ENCODE measurements at regions not wholly inside any gene's neighbourhood (a gene's known extent, or its start where the extent isn't known, plus 50 kb on each side); places are given as distances from the start of the nearest gene placed in this dataset.
"Not testable (repeated sequence)": the region's sequence is repeated elsewhere in the genome, so short reads cannot be mapped to it uniquely, and the experiment has no call there.

DNA sequence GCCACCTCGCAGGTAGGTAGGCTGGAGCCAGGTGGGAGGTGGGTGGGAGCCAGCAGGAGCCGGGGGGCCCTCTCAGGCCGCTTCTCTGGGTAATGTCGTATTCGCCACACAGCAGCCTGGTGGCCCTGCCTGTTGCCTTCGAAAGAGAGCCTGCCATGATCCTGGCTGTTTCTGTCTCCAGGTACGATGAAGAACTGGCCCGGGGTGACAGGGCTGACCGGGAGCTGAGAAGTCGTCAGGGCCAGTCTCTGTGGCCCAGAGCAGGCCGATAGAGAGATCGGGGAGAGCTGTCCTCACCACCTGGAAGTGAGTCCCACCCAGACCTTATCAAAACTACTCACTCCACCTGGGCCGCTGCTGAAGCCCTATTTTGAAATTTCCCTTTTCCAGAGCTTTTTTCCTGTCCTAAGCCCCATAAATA is 123.9 kb upstream of the TPTE start:
- H3K27me3 ChIP-seq (ENCODE audit: control insufficient read depth, insufficient read depth, low read length); CTCF ChIA-PET; H3K4me1 ChIP-seq (ENCODE audit: control insufficient read depth, insufficient read depth, low read length); H3K36me3 ChIP-seq (ENCODE audit: control insufficient read depth, insufficient read depth, low read length); POLR2A ChIA-PET; BruUV-seq (replicated peaks); intact Hi-C loops (cut with micrococcal nuclease; ENCODE audit: unreplicated experiment); H3K27ac ChIP-seq (ENCODE audit: low read length); in situ Hi-C loops (cut with HindIII; ENCODE audit: low pct_unique_long_range_greater_than_20kb, low sequenced_read_pairs); H3K9me3 ChIP-seq (ENCODE audit: control insufficient read depth, insufficient read depth, low read depth, low read length); DNase-seq (ENCODE audit: low read depth, low spot score); H3K4me3 ChIP-seq (ENCODE audit: low read depth in 2 of 2, low read length in 2 of 2); ATAC-seq: not testable (repeated sequence)

DNA sequence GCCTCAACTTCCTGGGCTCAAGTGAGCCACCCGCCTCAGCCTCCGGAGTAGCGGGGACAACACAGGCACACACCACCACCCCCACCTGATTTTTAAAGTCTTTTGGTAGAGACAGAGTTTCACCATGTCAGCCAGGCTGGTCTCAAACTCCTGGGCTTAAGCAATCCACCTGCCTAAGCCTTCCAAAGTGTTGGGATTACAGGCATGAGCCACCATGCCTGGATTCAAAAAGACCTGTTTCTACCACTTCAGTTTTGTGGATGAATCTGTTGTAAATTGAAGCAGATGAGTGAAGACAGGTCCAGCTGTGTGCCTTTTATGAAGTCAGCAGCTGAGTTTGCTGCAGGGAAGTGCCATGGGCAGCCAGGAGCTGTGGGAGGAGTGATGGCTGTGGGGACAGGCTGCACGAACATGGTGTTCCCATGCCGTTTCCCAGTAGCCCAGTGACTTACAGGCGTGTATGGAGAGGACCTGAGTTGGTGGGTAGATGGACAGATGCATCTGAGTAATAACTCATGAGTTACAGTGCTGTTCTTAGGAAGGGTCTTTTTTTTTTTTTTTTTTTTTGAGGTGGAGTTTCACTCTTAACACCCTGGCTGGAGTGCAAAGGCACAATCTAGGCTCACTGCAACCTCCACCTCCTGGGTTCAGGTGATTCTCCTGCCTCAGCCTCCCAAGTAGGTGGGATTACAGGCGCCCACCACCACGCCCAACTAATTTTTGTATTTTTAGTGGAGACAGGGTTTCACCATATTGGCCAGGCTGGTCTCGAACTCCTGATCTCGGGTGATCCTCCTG is 122.5 kb upstream of the TPTE start:
- H3K9me3 ChIP-seq (ENCODE audit: control insufficient read depth, insufficient read depth, low read depth, low read length); in situ Hi-C loops (cut with HindIII; ENCODE audit: low pct_unique_long_range_greater_than_20kb, low sequenced_read_pairs): not testable (repeated sequence)

DNA sequence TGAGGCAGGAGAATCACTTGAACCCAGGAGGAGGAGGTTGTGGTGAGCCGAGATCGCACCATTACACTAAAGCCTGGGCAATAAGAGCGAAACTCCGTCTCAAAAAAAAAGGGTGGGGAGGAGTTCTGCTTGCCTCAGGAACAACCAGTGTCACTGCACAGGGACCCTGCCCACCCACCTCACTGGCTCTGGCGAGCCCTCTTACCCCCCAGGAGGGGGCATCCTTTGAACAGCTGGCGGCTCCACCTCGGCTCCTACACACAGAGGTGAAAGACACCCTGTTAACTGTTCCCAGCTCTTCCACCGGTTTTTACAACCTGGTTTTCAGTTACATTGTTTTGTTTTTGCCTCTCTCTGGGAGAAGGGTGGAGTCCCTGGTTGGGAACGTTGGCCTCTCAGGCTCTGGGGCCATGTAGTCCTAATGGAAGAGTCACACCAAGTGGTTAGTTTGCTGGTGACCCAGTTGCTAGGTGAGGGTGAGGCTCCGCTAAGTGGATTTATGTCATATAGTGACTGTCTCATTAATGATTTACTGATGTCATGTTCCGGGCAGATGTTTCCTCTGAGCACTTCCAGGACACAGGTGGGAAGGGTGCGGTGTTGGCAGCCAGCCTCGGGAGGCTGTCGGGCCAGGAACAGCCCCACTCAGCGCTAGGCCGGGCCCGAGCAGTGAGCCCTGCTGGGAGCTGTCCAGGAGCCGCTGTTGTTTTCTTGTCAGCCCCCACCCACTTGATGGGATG is 120.6 kb upstream of the TPTE start:
- H3K4me3 ChIP-seq (ENCODE audit: low read depth in 2 of 2, low read length in 2 of 2); CTCF ChIA-PET; H3K27ac ChIP-seq (ENCODE audit: low read length); intact Hi-C loops (cut with micrococcal nuclease; ENCODE audit: unreplicated experiment); DNase-seq (ENCODE audit: low read depth, low spot score); H3K4me1 ChIP-seq (ENCODE audit: control insufficient read depth, insufficient read depth, low read length); H3K27me3 ChIP-seq (ENCODE audit: control insufficient read depth, insufficient read depth, low read length); POLR2A ChIA-PET; ATAC-seq; BruUV-seq (replicated peaks); H3K9me3 ChIP-seq (ENCODE audit: control insufficient read depth, insufficient read depth, low read depth, low read length); H3K36me3 ChIP-seq (ENCODE audit: control insufficient read depth, insufficient read depth, low read length); in situ Hi-C loops (cut with HindIII; ENCODE audit: low pct_unique_long_range_greater_than_20kb, low sequenced_read_pairs): not testable (repeated sequence)

More for the DNA sequence above, 122.5 kb upstream of the TPTE start:
- POLR2A ChIA-PET; H3K4me1 ChIP-seq (ENCODE audit: control insufficient read depth, insufficient read depth, low read length); H3K36me3 ChIP-seq (ENCODE audit: control insufficient read depth, insufficient read depth, low read length); ATAC-seq; BruUV-seq (replicated peaks); H3K4me3 ChIP-seq (ENCODE audit: low read depth in 2 of 2, low read length in 2 of 2); DNase-seq (ENCODE audit: low read depth, low spot score); CTCF ChIA-PET; H3K27me3 ChIP-seq (ENCODE audit: control insufficient read depth, insufficient read depth, low read length); H3K27ac ChIP-seq (ENCODE audit: low read length); intact Hi-C loops (cut with micrococcal nuclease; ENCODE audit: unreplicated experiment): not testable (repeated sequence)

DNA sequence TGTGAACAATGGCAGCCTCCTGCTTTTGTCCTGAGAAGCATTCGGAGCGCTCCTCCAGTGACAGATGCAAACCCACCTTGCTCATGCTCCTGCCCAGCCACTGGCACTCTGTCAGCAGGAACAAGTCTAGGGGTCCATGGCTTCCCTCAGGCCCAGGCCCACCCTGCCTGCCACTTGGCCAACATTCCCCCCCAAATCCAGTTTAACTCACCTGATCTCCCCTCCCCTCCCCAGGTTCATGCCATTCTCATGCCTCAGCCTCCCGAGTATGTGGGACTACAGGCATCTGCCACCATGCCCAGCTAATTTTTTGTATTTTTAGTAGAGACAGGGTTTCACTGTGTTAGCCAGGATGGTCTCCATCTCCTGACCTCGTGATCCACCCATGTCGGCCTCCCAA is 118.9 kb upstream of the TPTE start:
- BruUV-seq (replicated peaks); intact Hi-C loops (cut with micrococcal nuclease; ENCODE audit: unreplicated experiment); H3K27me3 ChIP-seq (ENCODE audit: control insufficient read depth, insufficient read depth, low read length); in situ Hi-C loops (cut with HindIII; ENCODE audit: low pct_unique_long_range_greater_than_20kb, low sequenced_read_pairs); H3K9me3 ChIP-seq (ENCODE audit: control insufficient read depth, insufficient read depth, low read depth, low read length); H3K27ac ChIP-seq (ENCODE audit: low read length); POLR2A ChIA-PET; DNase-seq (ENCODE audit: low read depth, low spot score); H3K4me1 ChIP-seq (ENCODE audit: control insufficient read depth, insufficient read depth, low read length); H3K4me3 ChIP-seq (ENCODE audit: low read depth in 2 of 2, low read length in 2 of 2); CTCF ChIA-PET; ATAC-seq; H3K36me3 ChIP-seq (ENCODE audit: control insufficient read depth, insufficient read depth, low read length): not testable (repeated sequence)

DNA sequence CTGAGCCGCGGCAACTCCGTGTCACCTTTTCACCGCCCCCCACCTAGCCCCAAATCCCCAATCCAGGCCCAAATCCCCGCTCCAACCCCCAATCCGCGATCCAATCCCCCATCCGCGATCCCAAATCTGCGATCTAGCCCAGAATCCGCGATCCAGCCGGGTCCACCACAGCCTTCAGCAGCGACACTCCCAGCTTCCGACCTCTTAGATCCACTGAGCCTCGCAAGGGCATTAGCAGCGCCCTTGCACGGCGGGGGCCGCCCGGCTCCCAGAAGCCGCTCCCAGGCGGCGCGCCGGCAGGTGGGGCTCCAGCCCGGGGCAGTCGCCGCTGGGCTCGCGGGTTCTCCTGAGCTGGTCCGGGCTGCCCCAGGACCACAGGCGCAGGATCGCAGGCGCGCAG is 116.1 kb upstream of the TPTE start:
- H3K36me3 ChIP-seq (ENCODE audit: control insufficient read depth, insufficient read depth, low read length); BruUV-seq (replicated peaks); CTCF ChIA-PET; intact Hi-C loops (cut with micrococcal nuclease; ENCODE audit: unreplicated experiment); H3K4me3 ChIP-seq (ENCODE audit: low read depth in 2 of 2, low read length in 2 of 2); in situ Hi-C loops (cut with HindIII; ENCODE audit: low pct_unique_long_range_greater_than_20kb, low sequenced_read_pairs); DNase-seq (ENCODE audit: low read depth, low spot score); H3K27me3 ChIP-seq (ENCODE audit: control insufficient read depth, insufficient read depth, low read length); H3K4me1 ChIP-seq (ENCODE audit: control insufficient read depth, insufficient read depth, low read length); ATAC-seq; H3K27ac ChIP-seq (ENCODE audit: low read length); H3K9me3 ChIP-seq (ENCODE audit: control insufficient read depth, insufficient read depth, low read depth, low read length); POLR2A ChIA-PET: not testable (repeated sequence)

DNA sequence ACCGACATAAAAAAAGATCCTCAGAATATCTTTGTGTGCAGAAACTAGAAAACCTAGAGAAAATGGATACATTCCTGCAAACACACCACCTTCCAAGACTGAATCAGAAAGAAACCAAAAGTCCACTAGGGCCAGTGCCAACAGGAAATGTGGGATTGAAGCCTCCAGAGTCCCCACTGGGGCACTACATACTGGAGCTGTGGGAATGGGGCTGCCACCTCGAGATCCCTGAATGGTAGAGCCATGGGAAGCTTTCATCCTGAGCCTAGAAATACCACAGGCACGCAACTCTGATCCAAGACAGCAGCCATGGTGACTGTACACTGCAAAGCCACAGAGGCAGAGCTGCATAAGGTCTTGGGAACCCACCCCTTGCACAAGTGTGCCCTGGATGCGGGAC is 111.6 kb upstream of the TPTE start:
- POLR2A ChIA-PET; CTCF ChIA-PET; ATAC-seq; H3K36me3 ChIP-seq (ENCODE audit: control insufficient read depth, insufficient read depth, low read length); H3K27ac ChIP-seq (ENCODE audit: low read length); H3K9me3 ChIP-seq (ENCODE audit: control insufficient read depth, insufficient read depth, low read depth, low read length); H3K27me3 ChIP-seq (ENCODE audit: control insufficient read depth, insufficient read depth, low read length); BruUV-seq (replicated peaks); intact Hi-C loops (cut with micrococcal nuclease; ENCODE audit: unreplicated experiment); H3K4me3 ChIP-seq (ENCODE audit: low read depth in 2 of 2, low read length in 2 of 2); in situ Hi-C loops (cut with HindIII; ENCODE audit: low pct_unique_long_range_greater_than_20kb, low sequenced_read_pairs); DNase-seq (ENCODE audit: low read depth, low spot score); H3K4me1 ChIP-seq (ENCODE audit: control insufficient read depth, insufficient read depth, low read length): not testable (repeated sequence)

DNA sequence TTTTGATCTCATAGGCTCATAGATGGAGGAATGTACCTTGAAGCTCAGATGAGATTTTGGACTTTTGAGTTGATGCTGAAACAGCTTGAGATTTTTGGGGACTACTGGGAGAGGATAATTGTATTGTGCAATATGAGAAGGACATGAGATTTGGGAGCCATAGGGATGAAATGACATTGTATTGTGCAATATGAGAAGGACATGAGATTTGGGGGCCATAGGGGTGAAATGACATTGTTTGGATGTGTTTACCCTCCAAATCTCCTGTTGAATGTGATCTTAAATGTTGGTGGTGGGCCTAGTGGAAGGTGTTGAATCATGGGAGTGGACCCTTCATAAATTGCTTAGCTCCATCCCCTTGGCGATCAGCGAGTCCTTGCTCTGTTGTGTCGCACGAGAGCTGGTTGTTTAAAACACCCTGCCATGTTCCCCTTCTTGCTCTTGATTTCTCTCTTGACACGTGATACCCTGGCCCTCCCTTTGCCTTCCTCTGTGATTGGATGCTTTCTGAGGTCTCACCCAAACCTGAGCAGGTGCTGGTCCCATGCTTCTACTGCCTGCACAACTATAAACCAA is 110.9 kb upstream of the TPTE start:
- ATAC-seq; POLR2A ChIA-PET; H3K4me1 ChIP-seq (ENCODE audit: control insufficient read depth, insufficient read depth, low read length); H3K27ac ChIP-seq (ENCODE audit: low read length); CTCF ChIA-PET; H3K36me3 ChIP-seq (ENCODE audit: control insufficient read depth, insufficient read depth, low read length); intact Hi-C loops (cut with micrococcal nuclease; ENCODE audit: unreplicated experiment); H3K4me3 ChIP-seq (ENCODE audit: low read depth in 2 of 2, low read length in 2 of 2); in situ Hi-C loops (cut with HindIII; ENCODE audit: low pct_unique_long_range_greater_than_20kb, low sequenced_read_pairs); H3K27me3 ChIP-seq (ENCODE audit: control insufficient read depth, insufficient read depth, low read length); DNase-seq (ENCODE audit: low read depth, low spot score); BruUV-seq (replicated peaks); H3K9me3 ChIP-seq (ENCODE audit: control insufficient read depth, insufficient read depth, low read depth, low read length): not testable (repeated sequence)
